ENCODE measurements at regions not wholly inside any gene's neighbourhood (a gene's known extent, or its start where the extent isn't known, plus 50 kb on each side); places are given as distances from the start of the nearest gene placed in this dataset.

- Histone ChIP-seq H3K4me1 (ENCODE audit: control insufficient read depth in 2 of 2, insufficient read depth in 2 of 2, low read length in 2 of 2) (no peaks in the 10 kb centered on the region), H3K79me2 (ENCODE audit: control insufficient read depth, insufficient read depth, low read length) (no peaks in the 10 kb centered on the region), H3K36me3 (replicated peaks in 1 of 2; ENCODE audit: control extremely low read depth in 1 of 2, control insufficient read depth in 1 of 2, extremely low read depth in 1 of 2, insufficient read depth in 2 of 2, low read length in 1 of 2) (no peaks in the 10 kb centered on the region), H3K4me3 (ENCODE audit: control extremely low read depth in 1 of 5, extremely low read depth in 1 of 5, insufficient read depth in 1 of 5, low read depth in 2 of 5, low read length in 4 of 5) (no peak overlapping the region), H3K27me3 (replicated peaks in 1 of 4; ENCODE audit: control extremely low read depth in 1 of 4, control insufficient read depth in 3 of 4, insufficient read depth in 4 of 4, low read length in 3 of 4) (no peaks in the 10 kb centered on the region), H3K9me3 (ENCODE audit: control extremely low read depth in 1 of 3, control insufficient read depth in 2 of 3, insufficient read depth in 1 of 3, low read length in 2 of 3) (peaks cover 0 to 1% (median 0%) of the 10 kb centered on the region in 3 donors), H3K4me2 (replicated peaks; ENCODE audit: low read depth, low read length, poor library complexity, severe bottlenecking) (no peak overlapping the region), H4K20me1 (ENCODE audit: control insufficient read depth, insufficient read depth, low read length, poor library complexity, severe bottlenecking) (no peaks in the 10 kb centered on the region), H2AFZ (ENCODE audit: insufficient read depth, low read depth, low read length, poor library complexity, severe bottlenecking) (no peak overlapping the region), H3K9ac (ENCODE audit: low read length) (no peak overlapping the region), H3K27ac (ENCODE audit: low read length in 2 of 2) (no peak overlapping the region)
- POLR2A ChIA-PET: no interaction called here
- Mint-ChIP-seq H3K4me1 (no peaks in the 10 kb centered on the region), H3K9me3 (ENCODE audit: insufficient read depth) (peaks cover under 1% of the 10 kb centered on the region), H3K4me3 (no peak overlapping the region), H3K27ac (no peak overlapping the region), H3K27me3 (no peaks in the 10 kb centered on the region)
- TF ChIP-seq EZH2 (IDR thresholded peaks at IDR 0.05; ENCODE audit: borderline replicate concordance, insufficient read depth, low read depth, low read length, poor library complexity, severe bottlenecking): no peak
- no peak for TF ChIP-seq CTCF (IDR thresholded peaks at IDR 0.05)
- intact Hi-C loops (cut with micrococcal nuclease): no loop called here
- no peak for DNase-seq
- no CpG with 5 or more reads among the region's 5 CpGs for WGBS (ENCODE audit: insufficient coverage)
- ATAC-seq (ENCODE audit: low read depth): no peak
- CTCF ChIA-PET: no interaction called here
Observed at GRCh38 chr5:100676817-100677631, 141.8 kb downstream of the FAM174A start.

GRCh38 chr5:100682625-100683024, 147.5 kb downstream of the FAM174A start:
- CTCF ChIA-PET: no interaction called here

More at GRCh38 chr5:100682625-100683024, 147.5 kb downstream of the FAM174A start:
- DNase-seq: no peak
- no peak overlapping the region for H3K4me2 ChIP-seq (replicated peaks; ENCODE audit: low read depth, low read length, poor library complexity, severe bottlenecking)
- ATAC-seq (ENCODE audit: low read depth): no peak
- no peaks in the 10 kb centered on the region for H3K79me2 ChIP-seq (ENCODE audit: control insufficient read depth, insufficient read depth, low read length)
- TF ChIP-seq EZH2 (IDR thresholded peaks at IDR 0.05; ENCODE audit: borderline replicate concordance, insufficient read depth, low read depth, low read length, poor library complexity, severe bottlenecking) (no peak), CTCF (IDR thresholded peaks at IDR 0.05) (no peak)
- H3K4me1 ChIP-seq (ENCODE audit: control insufficient read depth in 2 of 2, insufficient read depth in 2 of 2, low read length in 2 of 2): no peaks in the 10 kb centered on the region
- H3K27ac Mint-ChIP-seq: no peak overlapping the region
- H4K20me1 ChIP-seq (ENCODE audit: control insufficient read depth, insufficient read depth, low read length, poor library complexity, severe bottlenecking): no peaks in the 10 kb centered on the region
- no peaks in the 10 kb centered on the region for H3K27me3 Mint-ChIP-seq
- H3K4me3 ChIP-seq (ENCODE audit: control extremely low read depth in 1 of 5, extremely low read depth in 1 of 5, insufficient read depth in 1 of 5, low read depth in 2 of 5, low read length in 4 of 5): no peak overlapping the region
- peaks cover 6 to 21% (median 7%) of the 10 kb centered on the region in 3 donors for H3K9me3 ChIP-seq (ENCODE audit: control extremely low read depth in 1 of 3, control insufficient read depth in 2 of 3, insufficient read depth in 1 of 3, low read length in 2 of 3)
- H3K27ac ChIP-seq (ENCODE audit: low read length in 2 of 2): no peak overlapping the region
- H3K9me3 Mint-ChIP-seq (ENCODE audit: insufficient read depth): peaks cover 14% of the 10 kb centered on the region
- H3K9ac ChIP-seq (ENCODE audit: low read length): no peak overlapping the region
- no peaks in the 10 kb centered on the region for H3K4me1 Mint-ChIP-seq
- intact Hi-C loops (cut with micrococcal nuclease): no loop called here
- H3K36me3 ChIP-seq (replicated peaks in 1 of 2; ENCODE audit: control extremely low read depth in 1 of 2, control insufficient read depth in 1 of 2, extremely low read depth in 1 of 2, insufficient read depth in 2 of 2, low read length in 1 of 2): no peaks in the 10 kb centered on the region
- POLR2A ChIA-PET: no interaction called here
- H3K4me3 Mint-ChIP-seq: no peak overlapping the region
- no peak overlapping the region for H2AFZ ChIP-seq (ENCODE audit: insufficient read depth, low read depth, low read length, poor library complexity, severe bottlenecking)
- no CpG with 5 or more reads among the region's 1 CpG for WGBS (ENCODE audit: insufficient coverage)
- peaks cover 0 to 5% (median 0%) of the 10 kb centered on the region in 4 experiments for H3K27me3 ChIP-seq (replicated peaks in 1 of 4; ENCODE audit: control extremely low read depth in 1 of 4, control insufficient read depth in 3 of 4, insufficient read depth in 4 of 4, low read length in 3 of 4)

Measured in B cell (primary cell).